IMR-90 (cell line): ENCODE measurements at regions not wholly inside any gene's neighbourhood (a gene's known extent, or its start where the extent isn't known, plus 50 kb on each side); places are given as distances from the start of the nearest gene placed in this dataset.
A peak's percentile ranks its signal among the peaks of the same experiment; 100 is the strongest.

Experiments used
- ATAC-seq: fragments of 200-7000 bp; cut with Tn5 transposase; 2 replicates; pipeline ENCODE4 v1.9.1; 2020; ENCODE audit warnings: low read depth, mild to moderate bottlenecking, moderate library complexity
- BruUV-seq: library from RNA; stranded (reverse); fragments of 400-500 nt; replicated peaks from 2 replicates; lab custom pipeline; 2021; lab: Mats Ljungman, UMichigan
- CTCF ChIA-PET: fragments of 300-600 bp; formaldehyde crosslinking; extraction: SDS; loops from one replicate; lab custom pipeline; 2021; ENCODE audit warnings: antibody characterized with exemption; lab: Yijun Ruan, JAX
- POLR2A ChIA-PET: fragments of 300-600 bp; sonication (Branson Sonifier 250); formaldehyde crosslinking; loops from one replicate; lab custom pipeline; 2022; ENCODE audit warnings: antibody characterized with exemption; ENCODE audit not compliant: unreplicated experiment; lab: Charles Lee
- DNase-seq: peaks from one replicate; pipeline ENCODE4 v3.0.0; 2013
- H2AFZ ChIP-seq: replicated peaks from 2 replicates; pipeline ENCODE3; 2013; ENCODE audit warnings: low read length, mild to moderate bottlenecking; ENCODE audit not compliant: poor library complexity
- H2AK5ac ChIP-seq: 2 replicates; pipeline ENCODE4 v1.6.1; 2013; ENCODE audit warnings: low read depth, low read length, inconsistent platforms
- H2AK9ac ChIP-seq: replicated peaks from 2 replicates; pipeline ENCODE3; 2013; ENCODE audit warnings: mild to moderate bottlenecking, low read depth, low read length, moderate library complexity; ENCODE audit not compliant: poor library complexity
- H2BK120ac ChIP-seq: 2 replicates; pipeline ENCODE4 v1.6.1; 2013; ENCODE audit warnings: low read depth, low read length, inconsistent platforms
- H2BK15ac ChIP-seq: 3 replicates; pipeline ENCODE4 v1.6.1; 2013; ENCODE audit warnings: low read depth, low read length, inconsistent platforms
- H2BK20ac ChIP-seq: 2 replicates; pipeline ENCODE4 v1.6.1; 2013; ENCODE audit warnings: low read depth, mild to moderate bottlenecking, inconsistent platforms, low read length, moderate library complexity
- H2BK5ac ChIP-seq: 2 replicates; pipeline ENCODE4 v1.6.1; 2013; ENCODE audit warnings: mild to moderate bottlenecking, low read depth, low read length, inconsistent platforms; ENCODE audit not compliant: poor library complexity, severe bottlenecking
- H3K14ac ChIP-seq: replicated peaks from 2 replicates; pipeline ENCODE4 v1.6.1; 2013; ENCODE audit warnings: low read depth, low read length, inconsistent platforms
- H3K18ac ChIP-seq: 2 replicates; pipeline ENCODE4 v1.6.1; 2013; ENCODE audit warnings: low read depth, low read length, control low read depth
- H3K23ac ChIP-seq: 2 replicates; pipeline ENCODE4 v1.6.1; 2013; ENCODE audit warnings: low read depth, low read length, inconsistent platforms
- H3K27ac ChIP-seq: 2 replicates; pipeline ENCODE4 v1.5.1; 2013; ENCODE audit warnings: mild to moderate bottlenecking, control low read depth, low read length; ENCODE audit not compliant: insufficient read depth
- H3K27me3 ChIP-seq: 2 replicates; pipeline ENCODE4 v1.6.1; 2013; ENCODE audit warnings: low read length; ENCODE audit not compliant: control insufficient read depth, insufficient read depth
- H3K36me3 ChIP-seq: 2 replicates; pipeline ENCODE4 v1.6.1; 2013; ENCODE audit warnings: low read length, mixed read lengths; ENCODE audit not compliant: control insufficient read depth, insufficient read depth
- H3K4ac ChIP-seq: 2 replicates; pipeline ENCODE4 v1.6.1; 2013; ENCODE audit warnings: low read depth, low read length, inconsistent platforms
- H3K4me1 ChIP-seq: 2 replicates; pipeline ENCODE4 v1.6.1; 2013; ENCODE audit warnings: low read length, mixed read lengths; ENCODE audit not compliant: control insufficient read depth, insufficient read depth
- H3K4me2 ChIP-seq: 2 replicates; pipeline ENCODE4 v1.6.1; 2013; ENCODE audit warnings: low read depth, mild to moderate bottlenecking, control low read depth, low read length, moderate library complexity
- H3K4me3 ChIP-seq: 2 replicates; pipeline ENCODE4 v1.5.1; 2013; ENCODE audit warnings: low read depth, mild to moderate bottlenecking, control low read depth, low read length, moderate library complexity; ENCODE audit not compliant: insufficient read depth
- H3K56ac ChIP-seq: 2 replicates; pipeline ENCODE4 v1.6.1; 2013; ENCODE audit warnings: low read length, inconsistent platforms; ENCODE audit not compliant: insufficient read depth; ENCODE audit errors: extremely low read depth
- H3K79me1 ChIP-seq, 2 experiments: 2 replicates each; pipeline ENCODE4 v1.6.1; 2013; ENCODE audit warnings: low read length in 2 of 2, inconsistent platforms in 1 of 2, low read depth in 1 of 2
- H3K9ac ChIP-seq: 2 replicates; pipeline ENCODE4 v1.6.1; 2013; ENCODE audit warnings: low read depth, low read length, control low read depth
- H3K9me1 ChIP-seq: 2 replicates; pipeline ENCODE4 v1.6.1; 2013; ENCODE audit warnings: low read length, inconsistent platforms; ENCODE audit not compliant: insufficient read depth
- H3K9me3 ChIP-seq: 2 replicates; pipeline ENCODE4 v1.6.1; 2013; ENCODE audit warnings: low read length; ENCODE audit not compliant: control insufficient read depth, insufficient read depth
- H4K20me1 ChIP-seq: 2 replicates; pipeline ENCODE4 v1.6.1; 2013; ENCODE audit warnings: low read length, inconsistent platforms; ENCODE audit not compliant: insufficient read depth
- H4K5ac ChIP-seq: 2 replicates; pipeline ENCODE4 v1.6.1; 2013; ENCODE audit warnings: mild to moderate bottlenecking, low read depth, low read length, control low read depth
- H4K8ac ChIP-seq, 2 experiments: 2 replicates each; pipeline ENCODE4 v1.6.1; 2013; ENCODE audit warnings: low read depth in 2 of 2, low read length in 2 of 2, control low read depth in 1 of 2, inconsistent platforms in 1 of 2
- H4K91ac ChIP-seq: 2 replicates; pipeline ENCODE4 v1.6.1; 2013; ENCODE audit warnings: low read depth, low read length, inconsistent platforms; ENCODE audit not compliant: insufficient read depth
- BHLHE40 ChIP-seq: fragments of 150-350 bp; IDR thresholded peaks from 2 replicates; pipeline ENCODE4 v1.6.1; 2016; ENCODE audit warnings: mild to moderate bottlenecking, low read depth, low read length
- CEBPB ChIP-seq: IDR thresholded peaks from 2 replicates; pipeline ENCODE4 v1.6.1; 2012; ENCODE audit warnings: low read depth, low read length, improper control_type of control experiment
- CHD1 ChIP-seq: IDR thresholded peaks from 2 replicates; pipeline ENCODE4 v1.6.1; 2012; ENCODE audit warnings: low read depth, low read length, improper control_type of control experiment
- CTCF ChIP-seq: conservative IDR thresholded peaks from 2 replicates; pipeline ENCODE4 v1.5.1; 2012; ENCODE audit warnings: mild to moderate bottlenecking, low read depth, low read length, improper control_type of control experiment
- ELK1 ChIP-seq: fragments of 150-350 bp; IDR thresholded peaks from 2 replicates; pipeline ENCODE4 v1.6.1; 2016; ENCODE audit warnings: low read depth, mild to moderate bottlenecking, low read length, moderate library complexity, borderline replicate concordance
- FOS ChIP-seq: fragments of 150-350 bp; IDR thresholded peaks from 2 replicates; pipeline ENCODE4 v1.6.1; 2016; ENCODE audit warnings: low read depth, low read length
- MAFK ChIP-seq: IDR thresholded peaks from 2 replicates; pipeline ENCODE4 v1.6.1; 2012; ENCODE audit warnings: low read depth, low read length, improper control_type of control experiment
- MAZ ChIP-seq: IDR thresholded peaks from 2 replicates; pipeline ENCODE4 v1.6.1; 2012; ENCODE audit warnings: low read depth, mild to moderate bottlenecking, low read length, improper control_type of control experiment, moderate library complexity, borderline replicate concordance
- NFE2L2 ChIP-seq: fragments of 150-350 bp; IDR thresholded peaks from 2 replicates; pipeline ENCODE4 v1.6.1; 2016; ENCODE audit warnings: low read depth, mild to moderate bottlenecking, low read length
- POLR2A ChIP-seq: IDR thresholded peaks from 2 replicates; pipeline ENCODE4 v1.6.1; 2012; ENCODE audit warnings: mild to moderate bottlenecking, low read depth, low read length
- RAD21 ChIP-seq: IDR thresholded peaks from 2 replicates; pipeline ENCODE4 v1.6.1; 2012; ENCODE audit warnings: low read length, improper control_type of control experiment
- RCOR1 ChIP-seq: IDR thresholded peaks from 2 replicates; pipeline ENCODE4 v1.6.1; 2012; ENCODE audit warnings: mild to moderate bottlenecking, low read length, improper control_type of control experiment; ENCODE audit not compliant: insufficient replicate concordance
- RFX5 ChIP-seq: IDR thresholded peaks from 2 replicates; pipeline ENCODE4 v1.8.0; 2012; ENCODE audit warnings: low read depth, mild to moderate bottlenecking, low read length, moderate library complexity
- SMC3 ChIP-seq: fragments of 150-350 bp; IDR thresholded peaks from 2 replicates; pipeline ENCODE4 v1.6.1; 2016; ENCODE audit warnings: low read depth, mild to moderate bottlenecking, antibody characterized with exemption, low read length, moderate library complexity
- WGBS, 2 experiments: methylation state at CpG; one replicate each; pipeline versions ENCODE4 v1.1.5 to v1.1.7; 2013; ENCODE audit warnings: missing lambda C conversion rate in 2 of 2; ENCODE audit not compliant: insufficient read length in 1 of 2; ENCODE audit errors: extremely low coverage in 2 of 2; 5-methylcytosine and 5-hydroxymethylcytosine counted together
- dilution Hi-C: fragments of 300-500 bp; cut with HindIII; formaldehyde crosslinking; loops from one replicate; pipeline ENCODE4 v1.14.3; 2018; ENCODE audit warnings: low sequenced_read_pairs; ENCODE audit not compliant: unreplicated experiment
- in situ Hi-C: fragments of 300-500 bp; cut with MboI; formaldehyde crosslinking; loops from 3 replicates; pipeline ENCODE4 v1.14.3; 2019; ENCODE audit warnings: low sequenced_read_pairs, inconsistent platforms, mixed read lengths
- intact Hi-C: fragments of 100-400 bp; cut with micrococcal nuclease; formaldehyde crosslinking; loops from 2 replicates; pipeline ENCODE4 v1.10.0; 2022
- TF ChIP-seq, protein P1 (sequence below): fragments of 150-350 bp; IDR thresholded peaks from 2 replicates; pipeline ENCODE4 v1.6.1; 2017; ENCODE audit warnings: mild to moderate bottlenecking, antibody characterized with exemption, low read length, low read depth

- H3K4me3 ChIP-seq = no peak overlapping the region
- ChIA-PET POLR2A (interaction anchor here (0.6 kb wide), 1 partner anchor 558 kb away, joined by 3 read pairs; no protein-coding TSS in a partner anchor), CTCF (interaction anchor here (0.7 to 1.4 kb wide), 4 partner anchors 10 to 65 kb away, joined by 4 to 6 read pairs (median 6); no protein-coding TSS in a partner anchor)
- H3K4ac ChIP-seq = peak overlapping the region; percentile 94
- no peaks in the 10 kb centered on the region for H3K9me3 ChIP-seq
- peaks cover 7% of the 10 kb centered on the region for H3K9me1 ChIP-seq
- peak overlapping the region; percentile 93 for H2AK5ac ChIP-seq
- in situ Hi-C loops = loop anchor here (10.0 kb wide), 1 partner anchor 569 kb away; no protein-coding TSS in a partner anchor
- peak overlapping the region; percentile 82 for H3K27ac ChIP-seq
- H2BK20ac ChIP-seq = peak overlapping the region; percentile 88
- H3K23ac ChIP-seq = peak overlapping the region; percentile 66
- no peaks in the 10 kb centered on the region for H3K27me3 ChIP-seq
- H2AK9ac ChIP-seq = peak overlapping the region; percentile 89
- H2BK120ac ChIP-seq = peak overlapping the region; percentile 95
- no peaks in the 10 kb centered on the region for H3K79me1 ChIP-seq
- peak overlapping the region; percentile 84 for H2AFZ ChIP-seq
- WGBS, 2 experiments = 83% methylated on average over 2 of the region's 4 CpGs; no CpG with 5 or more reads in 1 of the 2 experiments
- dilution Hi-C loops = no loop called here
- peak overlapping the region; percentile 45 to 90 for H4K8ac ChIP-seq
- peak overlapping the region; percentile 81 for H3K14ac ChIP-seq
- H3K56ac ChIP-seq = peak overlapping the region; percentile 71
- ATAC-seq (no peak), DNase-seq (peak; percentile 35)
- intact Hi-C loops = loop anchor here (1.0 to 2.0 kb wide), 5 partner anchors 102 to 559 kb away; partner anchors contain the start of gene KLF6
- H4K20me1 ChIP-seq = no peaks in the 10 kb centered on the region
- peak overlapping the region; percentile 23 for H3K9ac ChIP-seq
- H3K4me2 ChIP-seq = peak overlapping the region; percentile 29; the same call in 1 of the 2 replicates
- H2BK5ac ChIP-seq = peak overlapping the region; percentile 81
- H4K5ac ChIP-seq = peak overlapping the region; percentile 77
- no peak for TF ChIP-seq RFX5
- no peak for TF ChIP-seq CTCF
- no peak for TF ChIP-seq NFE2L2
- TF ChIP-seq ELK1 = no peak
- TF ChIP-seq POLR2A = no peak
- TF ChIP-seq CHD1 = no peak
- TF ChIP-seq SMC3 = no peak
- TF ChIP-seq FOS = no peak
- TF ChIP-seq, protein P1, sequence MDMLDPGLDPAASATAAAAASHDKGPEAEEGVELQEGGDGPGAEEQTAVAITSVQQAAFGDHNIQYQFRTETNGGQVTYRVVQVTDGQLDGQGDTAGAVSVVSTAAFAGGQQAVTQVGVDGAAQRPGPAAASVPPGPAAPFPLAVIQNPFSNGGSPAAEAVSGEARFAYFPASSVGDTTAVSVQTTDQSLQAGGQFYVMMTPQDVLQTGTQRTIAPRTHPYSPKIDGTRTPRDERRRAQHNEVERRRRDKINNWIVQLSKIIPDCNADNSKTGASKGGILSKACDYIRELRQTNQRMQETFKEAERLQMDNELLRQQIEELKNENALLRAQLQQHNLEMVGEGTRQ = no peak
- TF ChIP-seq BHLHE40 = no peak
- TF ChIP-seq RCOR1 = no peak
- TF ChIP-seq RAD21 = no peak; the same call in 1 of the 2 replicates
- no peak for TF ChIP-seq CEBPB
- no peak for TF ChIP-seq MAFK
- no peak for TF ChIP-seq MAZ
- peak overlapping the region; percentile 86; the same call in 2 of the 3 replicates for H2BK15ac ChIP-seq
- peak overlapping the region; percentile 85 for H3K18ac ChIP-seq
- H4K91ac ChIP-seq = peak overlapping the region; percentile 89
- H3K36me3 ChIP-seq = no peaks in the 10 kb centered on the region
- no TSS peak for BruUV-seq
- H3K4me1 ChIP-seq = peaks cover 9% of the 10 kb centered on the region
Observed at GRCh38 chr10:4343873-4344272, 482.1 kb upstream of the AKR1E2 start.
